GM18505 (cell line): ENCODE measurements at regions not wholly inside any gene's neighbourhood (a gene's known extent, or its start where the extent isn't known, plus 50 kb on each side); places are given as distances from the start of the nearest gene placed in this dataset.

Source experiments
- ATAC-seq: cut with Tn5 transposase; IDR thresholded peaks from one replicate; pipeline ENCODE4 v1.9.1; 2021; ENCODE audit not compliant: unreplicated experiment
- POLR2A ChIP-seq: IDR thresholded peaks from 4 replicates; pipeline ENCODE4 v1.6.1; 2011; ENCODE audit warnings: borderline replicate concordance; ENCODE audit not compliant: insufficient read depth, insufficient read length; ENCODE audit errors: extremely low read depth

DNA sequence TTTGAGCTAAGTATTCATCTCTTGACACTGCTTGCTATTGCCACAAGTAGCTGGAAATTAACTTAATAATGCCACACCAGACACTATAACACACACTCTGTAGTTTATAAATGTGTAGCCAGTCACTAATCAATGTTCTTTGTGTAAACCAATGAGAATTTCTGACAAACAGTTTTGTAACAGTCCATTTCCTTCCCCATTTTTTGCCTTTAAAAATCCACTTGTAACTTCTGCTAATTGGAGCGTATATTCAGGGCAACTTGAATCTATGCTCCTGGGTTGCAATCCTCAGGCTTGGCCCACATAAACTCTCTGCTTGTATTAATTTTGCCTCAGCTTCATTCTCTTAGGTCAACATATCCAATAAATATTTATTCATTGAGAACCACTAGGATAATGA is 125.0 kb upstream of the DHRS4 start:
- TF ChIP-seq POLR2A, result no peak
- ATAC-seq, result no peak

DNA sequence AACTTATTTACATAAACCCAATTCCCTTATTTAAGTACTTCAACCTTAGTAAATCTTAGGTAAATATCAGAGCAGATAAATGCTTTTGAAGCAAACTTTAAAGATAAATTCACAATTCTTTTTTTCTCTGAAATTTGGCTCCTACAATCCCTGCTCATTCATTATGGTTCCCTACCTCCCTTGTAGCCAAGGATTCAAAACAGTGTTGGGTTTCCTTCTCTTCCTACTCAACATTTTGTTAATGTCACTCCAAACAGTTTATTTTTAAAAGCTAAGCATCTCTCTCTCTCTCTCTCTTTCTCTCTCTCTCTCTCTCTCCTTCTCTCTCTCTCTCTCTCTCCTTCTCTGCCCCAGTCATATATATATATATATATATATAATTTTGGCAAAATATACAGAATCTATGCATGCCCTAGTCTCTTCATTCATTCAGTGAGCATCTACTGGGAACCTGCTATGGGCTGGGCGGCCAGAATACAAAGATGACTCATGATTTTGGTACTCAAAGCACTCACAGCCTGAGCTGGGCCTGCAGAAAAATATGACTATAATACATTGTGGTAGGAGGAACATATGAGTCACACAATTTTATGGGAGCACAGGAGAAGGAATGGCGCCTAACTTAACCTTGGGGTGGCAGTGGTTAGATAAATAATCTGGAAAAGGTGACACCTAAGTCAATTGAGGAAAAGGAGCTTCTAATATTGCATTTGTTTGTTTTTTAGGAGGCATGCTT is 123.7 kb upstream of the DHRS4 start:
- TF ChIP-seq POLR2A, result no peak
- ATAC-seq, result no peak

GRCh38 chr14:23831596-23831995 is 122.0 kb upstream of the DHRS4 start:
- TF ChIP-seq POLR2A, result no peak
- no peak for ATAC-seq

DNA sequence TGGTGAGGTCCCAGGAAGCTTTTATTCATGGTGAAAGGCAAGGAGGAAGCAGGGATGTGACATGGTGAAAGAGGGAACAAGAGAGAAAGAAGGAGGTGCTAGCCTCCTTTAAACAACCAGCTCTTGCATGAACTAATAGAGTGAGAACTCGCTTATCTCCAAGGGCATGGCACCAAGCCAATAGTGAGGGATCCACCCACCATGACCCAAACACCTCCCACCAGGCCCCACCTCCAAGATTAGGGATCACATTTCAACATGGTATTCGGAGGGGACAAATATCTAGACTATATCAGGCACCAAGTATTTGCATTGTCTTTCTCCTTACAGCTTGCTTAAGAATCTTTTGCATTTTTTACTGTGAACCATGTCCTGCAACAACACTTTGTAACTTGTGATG is 91.9 kb upstream of the DHRS4 start:
- ATAC-seq, result no peak
- no peak for TF ChIP-seq POLR2A

DNA sequence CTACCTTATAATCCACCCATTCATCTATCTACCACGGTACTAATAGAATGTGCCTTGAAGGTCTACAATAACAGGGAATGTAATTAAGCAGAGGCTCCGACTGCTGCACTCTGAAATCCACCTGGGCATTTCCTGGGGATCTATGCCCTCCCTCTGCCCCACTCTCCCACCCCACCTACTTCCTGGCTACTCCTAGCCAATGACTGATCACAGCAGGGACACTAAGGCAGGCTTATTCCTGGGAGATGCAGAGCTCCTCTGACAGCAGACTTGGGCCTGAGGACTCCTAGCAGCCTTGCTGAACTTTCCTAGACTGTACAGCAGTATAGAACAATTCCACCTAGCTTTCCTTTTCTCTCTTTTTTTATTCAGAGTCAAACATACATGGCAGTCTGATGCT is 91.1 kb upstream of the DHRS4 start:
- no peak for ATAC-seq

DNA sequence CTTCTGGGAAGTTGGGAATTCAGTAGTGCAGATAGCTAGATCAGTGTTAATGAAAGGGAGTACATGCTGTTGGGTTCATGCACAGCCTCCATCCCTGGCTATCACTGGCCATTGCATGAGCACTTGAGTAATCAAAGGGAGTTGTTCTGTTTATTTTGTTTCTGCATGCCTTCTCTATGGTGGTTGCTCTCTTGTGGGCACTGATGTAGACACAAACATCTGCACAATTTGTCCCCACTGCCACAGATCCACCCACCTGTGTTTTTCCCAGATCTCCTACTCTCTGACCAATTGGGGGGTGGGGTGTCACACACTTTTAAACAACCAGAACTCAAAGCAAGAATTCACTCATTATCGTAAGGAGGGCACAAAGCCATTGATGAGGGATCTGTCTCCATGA is 89.7 kb upstream of the DHRS4 start:
- no peak for ATAC-seq
- no peak for TF ChIP-seq POLR2A

More for the DNA sequence above, 91.1 kb upstream of the DHRS4 start:
- no peak for TF ChIP-seq POLR2A

DNA sequence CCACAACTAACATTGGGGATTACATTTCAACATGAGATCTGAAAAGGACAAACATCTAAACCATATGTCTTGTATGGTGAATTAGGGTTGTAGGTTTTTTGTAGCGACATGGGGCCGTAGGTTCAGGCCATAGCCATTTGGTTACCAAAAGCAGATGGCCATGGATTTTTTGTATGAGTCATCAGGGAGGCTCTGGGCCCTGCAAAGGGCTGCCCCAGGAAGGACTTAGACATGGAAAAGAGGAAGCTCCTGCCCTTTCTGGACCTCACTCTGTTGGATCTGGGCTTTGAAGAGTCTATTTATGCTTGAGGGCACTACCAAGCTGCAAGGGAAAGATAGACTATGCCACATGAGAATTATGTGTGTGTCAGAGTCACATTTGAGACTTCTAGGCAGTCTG is 89.3 kb upstream of the DHRS4 start:
- no peak for TF ChIP-seq POLR2A
- no peak for ATAC-seq

DNA sequence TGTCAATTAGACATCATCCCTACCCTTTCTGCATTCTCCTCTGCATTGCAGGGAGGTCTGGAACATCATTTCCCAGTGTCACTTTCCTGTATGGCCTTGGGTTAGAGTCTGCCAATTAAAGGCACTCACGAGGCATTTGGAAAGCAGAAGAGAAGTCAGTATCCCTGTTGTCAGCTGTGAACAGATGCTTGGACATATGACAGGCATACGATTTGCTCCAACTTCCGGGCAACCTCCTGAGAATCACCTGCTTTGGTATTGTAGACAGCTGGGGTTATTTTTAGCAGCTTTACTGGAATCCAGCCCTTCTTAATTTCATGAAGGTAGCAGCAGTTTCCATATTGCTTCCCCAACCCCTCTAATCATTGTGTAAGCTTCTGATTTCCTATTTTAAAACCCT is 88.7 kb upstream of the DHRS4 start:
- no peak for ATAC-seq

DNA sequence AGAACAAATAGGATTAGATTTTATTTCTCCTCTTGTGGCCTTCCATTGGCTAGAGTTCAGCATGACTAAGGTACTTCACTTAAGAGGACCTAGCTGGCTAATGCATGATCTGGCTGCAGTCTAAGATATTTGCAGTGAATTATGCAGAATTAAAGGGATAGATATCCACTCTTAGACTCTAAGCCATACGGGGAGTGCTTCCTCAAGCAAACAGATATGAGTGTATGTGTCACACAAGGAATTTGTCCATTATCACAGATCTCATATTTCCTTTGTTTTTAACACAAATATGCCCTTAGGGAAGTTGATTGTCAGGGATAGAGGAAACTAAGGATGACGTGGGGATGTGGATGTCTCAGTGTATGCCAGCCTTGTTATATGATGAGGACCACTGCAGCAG is 88.1 kb upstream of the DHRS4 start:
- ATAC-seq, result no peak
- TF ChIP-seq POLR2A, result no peak

More for the DNA sequence above, 88.7 kb upstream of the DHRS4 start:
- no peak for TF ChIP-seq POLR2A

DNA sequence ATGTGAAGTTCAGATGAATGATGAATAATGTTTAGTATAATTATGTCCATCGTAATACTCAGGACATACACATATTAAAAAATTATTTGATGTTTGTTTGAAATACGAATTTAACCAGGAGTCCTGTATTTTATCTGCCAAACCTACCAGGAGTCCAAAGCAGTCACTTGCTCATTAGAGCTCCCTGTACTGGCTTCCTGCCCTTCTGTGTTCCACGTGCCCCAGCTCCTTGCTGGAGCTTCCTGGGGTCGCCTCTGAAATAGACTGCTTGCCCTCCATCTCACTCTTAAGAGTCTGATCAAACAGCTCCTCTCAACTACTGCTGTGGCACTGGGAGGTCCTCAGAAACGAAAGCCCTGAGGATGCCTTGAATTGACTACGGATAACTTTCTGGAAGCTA is 87.3 kb upstream of the DHRS4 start:
- TF ChIP-seq POLR2A, result no peak
- no peak for ATAC-seq

GRCh38 chr14:23869078-23869719 is 84.4 kb upstream of the DHRS4 start:
- ATAC-seq, result no peak
- TF ChIP-seq POLR2A, result no peak

DNA sequence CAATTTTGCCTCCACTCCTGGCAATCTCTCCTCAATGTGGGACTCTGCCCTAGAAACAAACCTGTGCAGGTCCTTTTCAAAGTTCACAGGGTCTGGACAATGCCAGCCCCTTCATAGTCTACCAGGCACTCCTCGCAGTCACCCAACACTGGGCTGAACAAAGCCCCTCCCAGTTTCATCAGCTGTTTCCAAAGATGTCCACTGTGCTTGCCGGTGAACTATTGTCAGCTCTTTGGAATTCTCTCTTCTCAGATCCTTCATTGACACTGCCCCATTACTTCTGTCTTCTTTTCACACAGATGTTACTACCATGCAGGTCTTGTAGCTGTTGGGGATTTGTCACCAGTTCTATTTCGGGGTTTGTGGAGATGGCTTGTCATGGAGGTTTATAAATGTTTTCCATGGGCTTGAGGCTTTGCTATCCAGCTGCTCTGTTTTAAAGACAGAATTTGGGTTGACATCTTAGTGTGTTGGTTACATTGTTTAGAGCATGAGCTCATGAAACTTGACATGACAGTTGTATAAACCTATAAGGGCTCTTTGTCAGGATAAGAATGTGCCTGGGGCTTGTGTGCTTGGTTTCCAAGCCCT is 77.3 kb upstream of the DHRS4 start:
- no peak for TF ChIP-seq POLR2A
- ATAC-seq, result no peak

GRCh38 chr14:23877111-23877510 is 76.5 kb upstream of the DHRS4 start:
- TF ChIP-seq POLR2A, result no peak
- peak; percentile 31 for ATAC-seq
